Smooth muscle cell (in vitro differentiated cells): ENCODE measurements at regions not wholly inside any gene's neighbourhood (a gene's known extent, or its start where the extent isn't known, plus 50 kb on each side); places are given as distances from the start of the nearest gene placed in this dataset.

Source experiments
- DNase-seq: peaks from one replicate; lab custom pipeline; 2025; ENCODE audit not compliant: unreplicated experiment; lab: John Stamatoyannopoulos, UW
- H2AFZ ChIP-seq: fragments of 200-600 bp; sonication (generic); 2 replicates; pipeline ENCODE4 v1.6.0; 2016; ENCODE audit warnings: antibody characterized with exemption, low read depth, mild to moderate bottlenecking
- H3F3A ChIP-seq: fragments of 200-600 bp; sonication (generic); 2 replicates; pipeline ENCODE4 v1.6.0; 2017; ENCODE audit warnings: antibody characterized with exemption, low read depth
- H3K27ac ChIP-seq: fragments of 200-600 bp; sonication (generic); 2 replicates; pipeline ENCODE4 v1.5.1; 2016; ENCODE audit warnings: low read depth, mild to moderate bottlenecking
- H3K27me3 ChIP-seq: fragments of 200-600 bp; sonication (generic); 2 replicates; pipeline ENCODE4 v1.6.1; 2016; ENCODE audit warnings: low read depth, mild to moderate bottlenecking
- H3K36me3 ChIP-seq: fragments of 200-600 bp; sonication (generic); 2 replicates; pipeline ENCODE4 v1.5.1; 2016; ENCODE audit warnings: low read depth
- H3K4me1 ChIP-seq: fragments of 200-600 bp; sonication (generic); 2 replicates; pipeline ENCODE4 v1.5.1; 2016; ENCODE audit warnings: low read depth
- H3K4me2 ChIP-seq: fragments of 200-600 bp; sonication (generic); 2 replicates; pipeline ENCODE4 v1.6.0; 2016; ENCODE audit warnings: mild to moderate bottlenecking
- H3K4me3 ChIP-seq: fragments of 200-600 bp; sonication (generic); 2 replicates; pipeline ENCODE4 v1.5.1; 2016; ENCODE audit warnings: mild to moderate bottlenecking
- H3K79me2 ChIP-seq: fragments of 200-600 bp; sonication (generic); 2 replicates; pipeline ENCODE4 v1.6.0; 2016; ENCODE audit warnings: low read depth, mild to moderate bottlenecking
- H3K9ac ChIP-seq: fragments of 200-600 bp; sonication (generic); 2 replicates; pipeline ENCODE4 v1.6.0; 2016; ENCODE audit warnings: low read depth
- H3K9me3 ChIP-seq: fragments of 200-600 bp; sonication (generic); replicated peaks from 2 replicates; pipeline ENCODE4 v1.5.1; 2016; ENCODE audit warnings: low read depth
- H4K20me1 ChIP-seq: fragments of 200-600 bp; sonication (generic); 2 replicates; pipeline ENCODE4 v1.6.0; 2016; ENCODE audit warnings: low read depth
- CTCF ChIP-seq: fragments of 200-600 bp; sonication (generic); IDR thresholded peaks from 2 replicates; pipeline ENCODE4 v1.5.1; 2017; ENCODE audit warnings: borderline replicate concordance, mild to moderate bottlenecking, antibody characterized with exemption; ENCODE audit not compliant: insufficient read depth, poor library complexity, severe bottlenecking
- WGBS: methylation state at CpG from one replicate; pipeline ENCODE4 v1.1.7; 2016; ENCODE audit warnings: low lambda C conversion rate; 5-methylcytosine and 5-hydroxymethylcytosine counted together

DNA sequence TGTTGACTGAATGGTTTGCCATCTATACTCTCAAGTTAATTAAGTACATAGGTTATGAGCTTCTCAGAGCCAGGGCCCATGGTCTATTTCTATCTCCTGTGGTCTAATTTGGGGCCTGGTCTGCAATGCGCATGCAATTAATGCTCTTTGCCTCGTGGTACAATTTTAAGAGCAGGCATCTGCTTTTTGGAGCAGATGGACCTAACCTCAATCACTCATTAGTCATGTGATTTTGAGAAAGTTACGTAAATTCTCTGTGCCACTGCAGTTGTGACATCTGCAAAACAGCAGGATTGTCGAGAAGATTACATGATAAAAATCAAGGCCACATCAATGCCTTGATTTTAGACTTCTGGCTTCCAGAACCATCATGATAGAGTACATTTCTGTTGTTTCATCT, 543.7 kb upstream of the ADAMTS9 start:
- Histone ChIP-seq H3K4me3 (no peak overlapping the region), H3K4me1 (peaks cover 7% of the 10 kb centered on the region), H3K9ac (no peak overlapping the region), H4K20me1 (no peaks in the 10 kb centered on the region), H3K9me3 (no peaks in the 10 kb centered on the region), H2AFZ (peak overlapping the region; percentile 1), H3K79me2 (no peaks in the 10 kb centered on the region), H3K27me3 (no peaks in the 10 kb centered on the region), H3K4me2 (no peak overlapping the region), H3F3A (peaks cover 13% of the 10 kb centered on the region), H3K27ac (peak overlapping the region; percentile 53), H3K36me3 (no peaks in the 10 kb centered on the region)
- 24% methylated on average over 4 of the region's 4 CpGs for WGBS
- DNase-seq = no peak
- no peak for TF ChIP-seq CTCF

GRCh38 chr3:65230261-65231139, 542.7 kb upstream of the ADAMTS9 start:
- no peak for DNase-seq
- Histone ChIP-seq H3K27me3 (no peaks in the 10 kb centered on the region), H3F3A (peaks cover 13% of the 10 kb centered on the region), H3K9ac (no peak overlapping the region), H3K27ac (peak overlapping the region; percentile 53), H3K36me3 (no peaks in the 10 kb centered on the region), H3K4me1 (peaks cover 7% of the 10 kb centered on the region), H4K20me1 (no peaks in the 10 kb centered on the region), H3K9me3 (no peaks in the 10 kb centered on the region), H3K4me3 (no peak overlapping the region), H2AFZ (peak overlapping the region; percentile 81), H3K79me2 (no peaks in the 10 kb centered on the region), H3K4me2 (peak overlapping the region; percentile 76)
- TF ChIP-seq CTCF = no peak
- WGBS = 35% methylated on average over 14 of the region's 14 CpGs

- no peaks in the 10 kb centered on the region for H3K79me2 ChIP-seq
- peaks cover 7% of the 10 kb centered on the region for H3K4me1 ChIP-seq
- no peak for DNase-seq
- no peaks in the 10 kb centered on the region for H4K20me1 ChIP-seq
- H3K4me2 ChIP-seq = no peak overlapping the region
- H3K27me3 ChIP-seq = no peaks in the 10 kb centered on the region
- no peaks in the 10 kb centered on the region for H3K9me3 ChIP-seq
- H3K4me3 ChIP-seq = no peak overlapping the region
- WGBS = 75% methylated on average over 1 of the region's 1 CpG
- H3K9ac ChIP-seq = no peak overlapping the region
- no peak overlapping the region for H3K27ac ChIP-seq
- H3F3A ChIP-seq = peaks cover 10% of the 10 kb centered on the region
- H3K36me3 ChIP-seq = no peaks in the 10 kb centered on the region
- TF ChIP-seq CTCF = no peak
- no peak overlapping the region for H2AFZ ChIP-seq
Measured at GRCh38 chr3:65226287-65226686, 538.5 kb upstream of the ADAMTS9 start.
